ENCODE measurements at regions not wholly inside any gene's neighbourhood (a gene's known extent, or its start where the extent isn't known, plus 50 kb on each side); places are given as distances from the start of the nearest gene placed in this dataset.
"Not testable (repeated sequence)": the region's sequence is repeated elsewhere in the genome, so short reads cannot be mapped to it uniquely, and the experiment has no call there.

- Mint-ChIP-seq H3K9me3 (no peaks in the 10 kb centered on the region), H3K27ac (no peak overlapping the region), H3K27me3 (ENCODE audit: low read depth) (no peaks in the 10 kb centered on the region), H3K4me3 (ENCODE audit: low read depth) (no peak overlapping the region), H3K4me1 (ENCODE audit: low read depth) (peaks cover 79% of the 10 kb centered on the region), H3K36me3 (ENCODE audit: low read depth) (peaks cover 6% of the 10 kb centered on the region)
- no peak for DNase-seq (ENCODE audit: low spot score)
- intact Hi-C loops (cut with micrococcal nuclease): loop anchor here (5.0 kb wide), 2 partner anchors 128 to 208 kb away; no protein-coding TSS in a partner anchor
Observed at GRCh38 chr1:101135526-101135925, 101.3 kb upstream of the S1PR1 start.

GRCh38 chr1:101131239-101131843 is 105.5 kb upstream of the S1PR1 start:
- H3K36me3 Mint-ChIP-seq (ENCODE audit: low read depth): peaks cover 6% of the 10 kb centered on the region
- H3K4me1 Mint-ChIP-seq (ENCODE audit: low read depth): peaks cover 68% of the 10 kb centered on the region
- H3K4me3 Mint-ChIP-seq (ENCODE audit: low read depth): no peak overlapping the region
- H3K27me3 Mint-ChIP-seq (ENCODE audit: low read depth): no peaks in the 10 kb centered on the region
- intact Hi-C loops (cut with micrococcal nuclease): no loop called here
- no peaks in the 10 kb centered on the region for H3K9me3 Mint-ChIP-seq
- no peak overlapping the region for H3K27ac Mint-ChIP-seq
- DNase-seq (ENCODE audit: low spot score): no peak

- no peak for DNase-seq (ENCODE audit: low spot score)
- Mint-ChIP-seq H3K4me1 (ENCODE audit: low read depth) (peaks cover 62% of the 10 kb centered on the region), H3K36me3 (ENCODE audit: low read depth) (peaks cover 6% of the 10 kb centered on the region), H3K27ac (no peak overlapping the region), H3K27me3 (ENCODE audit: low read depth) (no peaks in the 10 kb centered on the region), H3K9me3 (no peaks in the 10 kb centered on the region), H3K4me3 (ENCODE audit: low read depth) (no peak overlapping the region)
- intact Hi-C loops (cut with micrococcal nuclease): loop anchor here (1.0 kb wide), 1 partner anchor 8 kb away; no protein-coding TSS in a partner anchor
Observed at GRCh38 chr1:101130673-101131072, 105.1 kb upstream of the DPH5 start.

- no peak overlapping the region for H3K4me3 Mint-ChIP-seq (ENCODE audit: low read depth)
- H3K9me3 Mint-ChIP-seq: peaks cover 7% of the 10 kb centered on the region
- no peak for DNase-seq (ENCODE audit: low spot score)
- H3K27ac Mint-ChIP-seq: no peak overlapping the region
- intact Hi-C loops (cut with micrococcal nuclease): loop anchor here (2.0 kb wide), 1 partner anchor 48 kb away; no protein-coding TSS in a partner anchor
- peaks cover 6% of the 10 kb centered on the region for H3K36me3 Mint-ChIP-seq (ENCODE audit: low read depth)
- H3K27me3 Mint-ChIP-seq (ENCODE audit: low read depth): no peaks in the 10 kb centered on the region
- peaks cover 60% of the 10 kb centered on the region for H3K4me1 Mint-ChIP-seq (ENCODE audit: low read depth)
Observed at GRCh38 chr1:101128846-101129245, 103.3 kb upstream of the DPH5 start.

GRCh38 chr1:101128211-101128727 is 102.7 kb upstream of the DPH5 start:
- Mint-ChIP-seq H3K27ac (peak overlapping the region; percentile 89), H3K4me1 (ENCODE audit: low read depth) (peaks cover 62% of the 10 kb centered on the region), H3K36me3 (ENCODE audit: low read depth) (peaks cover 7% of the 10 kb centered on the region), H3K4me3 (ENCODE audit: low read depth) (peak overlapping the region; percentile 64), H3K27me3 (ENCODE audit: low read depth) (no peaks in the 10 kb centered on the region), H3K9me3 (peaks cover 8% of the 10 kb centered on the region)
- intact Hi-C loops (cut with micrococcal nuclease): loop anchor here (2.0 kb wide), 1 partner anchor 47 kb away; no protein-coding TSS in a partner anchor
- DNase-seq (ENCODE audit: low spot score): peak; percentile 20

GRCh38 chr1:101124405-101124804 is 98.8 kb upstream of the DPH5 start:
- intact Hi-C loops (cut with micrococcal nuclease): loop anchor here (5.0 kb wide), 2 partner anchors 97 to 168 kb away; partner anchors contain the start of gene DPH5
- Mint-ChIP-seq H3K27ac (no peak overlapping the region), H3K4me1 (ENCODE audit: low read depth) (peaks cover 68% of the 10 kb centered on the region), H3K36me3 (ENCODE audit: low read depth) (peaks cover 15% of the 10 kb centered on the region), H3K9me3 (peaks cover 14% of the 10 kb centered on the region), H3K4me3 (ENCODE audit: low read depth) (no peak overlapping the region), H3K27me3 (ENCODE audit: low read depth) (no peaks in the 10 kb centered on the region)
- no peak for DNase-seq (ENCODE audit: low spot score)

- intact Hi-C loops (cut with micrococcal nuclease): loop anchor here (5.0 kb wide), 2 partner anchors 97 to 168 kb away; partner anchors contain the start of gene DPH5
- Mint-ChIP-seq H3K9me3 (peaks cover 16% of the 10 kb centered on the region), H3K4me1 (ENCODE audit: low read depth) (peaks cover 69% of the 10 kb centered on the region), H3K36me3 (ENCODE audit: low read depth) (peaks cover 15% of the 10 kb centered on the region)
- H3K4me3 Mint-ChIP-seq (ENCODE audit: low read depth); DNase-seq (ENCODE audit: low spot score); H3K27me3 Mint-ChIP-seq (ENCODE audit: low read depth); H3K27ac Mint-ChIP-seq: not testable (repeated sequence)
Observed at GRCh38 chr1:101123904-101124303, 98.3 kb upstream of the DPH5 start.

GRCh38 chr1:101122452-101123166 is 97.0 kb upstream of the DPH5 start:
- no peak overlapping the region for H3K4me3 Mint-ChIP-seq (ENCODE audit: low read depth)

GRCh38 chr1:101121975-101122374 is 96.4 kb upstream of the DPH5 start:
- Mint-ChIP-seq H3K4me1 (ENCODE audit: low read depth) (peaks cover 60% of the 10 kb centered on the region), H3K4me3 (ENCODE audit: low read depth) (peak overlapping the region; percentile 20), H3K27ac (peak overlapping the region; percentile 73), H3K27me3 (ENCODE audit: low read depth) (no peaks in the 10 kb centered on the region), H3K36me3 (ENCODE audit: low read depth) (peaks cover 17% of the 10 kb centered on the region), H3K9me3 (peaks cover 16% of the 10 kb centered on the region)
- no peak for DNase-seq (ENCODE audit: low spot score)
- intact Hi-C loops (cut with micrococcal nuclease): loop anchor here (1.0 to 5.0 kb wide), 7 partner anchors 8 to 170 kb away; partner anchors contain the start of gene DPH5

More at GRCh38 chr1:101122452-101123166, 97.0 kb upstream of the DPH5 start:
- intact Hi-C loops (cut with micrococcal nuclease): loop anchor here (1.0 to 5.0 kb wide), 4 partner anchors 8 to 170 kb away; partner anchors contain the start of gene DPH5
- Mint-ChIP-seq H3K36me3 (ENCODE audit: low read depth) (peaks cover 15% of the 10 kb centered on the region), H3K27me3 (ENCODE audit: low read depth) (no peaks in the 10 kb centered on the region), H3K4me1 (ENCODE audit: low read depth) (peaks cover 60% of the 10 kb centered on the region), H3K9me3 (peaks cover 16% of the 10 kb centered on the region), H3K27ac (peak overlapping the region; percentile 73)
- no peak for DNase-seq (ENCODE audit: low spot score)

GRCh38 chr1:101121504-101121903 is 95.9 kb upstream of the DPH5 start:
- no peak for DNase-seq (ENCODE audit: low spot score)
- peak overlapping the region; percentile 73 for H3K27ac Mint-ChIP-seq
- intact Hi-C loops (cut with micrococcal nuclease): loop anchor here (1.0 to 5.0 kb wide), 5 partner anchors 9 to 171 kb away; partner anchors contain the start of gene DPH5
- peaks cover 18% of the 10 kb centered on the region for H3K36me3 Mint-ChIP-seq (ENCODE audit: low read depth)
- H3K4me1 Mint-ChIP-seq (ENCODE audit: low read depth): peaks cover 62% of the 10 kb centered on the region
- no peak overlapping the region for H3K4me3 Mint-ChIP-seq (ENCODE audit: low read depth)
- no peaks in the 10 kb centered on the region for H3K27me3 Mint-ChIP-seq (ENCODE audit: low read depth)
- H3K9me3 Mint-ChIP-seq: peaks cover 16% of the 10 kb centered on the region

GRCh38 chr1:101120868-101121267 is 95.3 kb upstream of the DPH5 start:
- peak overlapping the region; percentile 73 for H3K27ac Mint-ChIP-seq
- H3K4me1 Mint-ChIP-seq (ENCODE audit: low read depth): peaks cover 66% of the 10 kb centered on the region
- no peak for DNase-seq (ENCODE audit: low spot score)
- no peaks in the 10 kb centered on the region for H3K27me3 Mint-ChIP-seq (ENCODE audit: low read depth)
- peaks cover 18% of the 10 kb centered on the region for H3K36me3 Mint-ChIP-seq (ENCODE audit: low read depth)
- intact Hi-C loops (cut with micrococcal nuclease): loop anchor here (1.0 to 5.0 kb wide), 5 partner anchors 9 to 171 kb away; partner anchors contain the start of gene DPH5
- H3K4me3 Mint-ChIP-seq (ENCODE audit: low read depth): peak overlapping the region; percentile 49
- H3K9me3 Mint-ChIP-seq: peaks cover 16% of the 10 kb centered on the region

GRCh38 chr1:101119289-101119688 is 93.7 kb upstream of the DPH5 start:
- no peak overlapping the region for H3K4me3 Mint-ChIP-seq (ENCODE audit: low read depth)
- DNase-seq (ENCODE audit: low spot score): no peak
- no peak overlapping the region for H3K27ac Mint-ChIP-seq
- intact Hi-C loops (cut with micrococcal nuclease): no loop called here
- no peaks in the 10 kb centered on the region for H3K27me3 Mint-ChIP-seq (ENCODE audit: low read depth)
- peaks cover 60% of the 10 kb centered on the region for H3K4me1 Mint-ChIP-seq (ENCODE audit: low read depth)
- H3K9me3 Mint-ChIP-seq: peaks cover 11% of the 10 kb centered on the region
- H3K36me3 Mint-ChIP-seq (ENCODE audit: low read depth): peaks cover 13% of the 10 kb centered on the region

All from activated T-helper 2 cell treated with anti-CD3 and anti-CD28 coated beads, Interferon-gamma antibody, Interleukin-2, Interleukin-4, amounts not matched to agents 10 μg/mL and 5 μg/mL and 100 μg/mL, durations not matched to agents 14 hours and 24 hours and 36 hours (primary cell).